CD14-positive monocyte (primary cell): ENCODE measurements at regions not wholly inside any gene's neighbourhood (a gene's known extent, or its start where the extent isn't known, plus 50 kb on each side); places are given as distances from the start of the nearest gene placed in this dataset.

Experiments
- DNase-seq, 3 donors: peaks; one replicate each; pipeline ENCODE4 v3.0.0-alpha.2; 2011 to 2022
- H2AFZ ChIP-seq: 2 replicates; pipeline ENCODE4 v1.6.0; 2012; ENCODE audit warnings: mild to moderate bottlenecking, low read depth, low read length, inconsistent platforms; ENCODE audit not compliant: insufficient read depth, poor library complexity, severe bottlenecking
- H3K27ac ChIP-seq, 2 donors: 1 replicate in 1 of 2; 2 replicates in 1 of 2; pipeline ENCODE4 v1.5.1; 2012 to 2013; ENCODE audit warnings: low read length in 2 of 2, control low read depth in 1 of 2, inconsistent platforms in 1 of 2, low read depth in 1 of 2, mild to moderate bottlenecking in 1 of 2
- H3K27me3 ChIP-seq, 2 donors: one replicate each; pipeline versions ENCODE4 v1.6.0 to v1.6.1; 2011 to 2013; ENCODE audit warnings: low read length in 2 of 2; ENCODE audit not compliant: control insufficient read depth in 2 of 2, insufficient read depth in 2 of 2
- H3K36me3 ChIP-seq, 2 donors: replicated peaks in 1 of 2; 1 replicate in 1 of 2; 2 replicates in 1 of 2; pipeline versions ENCODE4 v1.5.1 to v1.6.1; 2012 to 2013; ENCODE audit warnings: low read length in 2 of 2, control low read depth in 1 of 2, inconsistent platforms in 1 of 2, mild to moderate bottlenecking in 1 of 2; ENCODE audit not compliant: insufficient read depth in 2 of 2, control insufficient read depth in 1 of 2
- H3K4me1 ChIP-seq, 2 donors: 1 replicate in 1 of 2; 2 replicates in 1 of 2; pipeline versions ENCODE4 v1.5.1 to v1.6.1; 2012 to 2013; ENCODE audit warnings: low read length in 2 of 2, control low read depth in 1 of 2, inconsistent platforms in 1 of 2, mild to moderate bottlenecking in 1 of 2, moderate library complexity in 1 of 2; ENCODE audit not compliant: insufficient read depth in 2 of 2, control insufficient read depth in 1 of 2
- H3K4me2 ChIP-seq: replicated peaks from 2 replicates; pipeline ENCODE3; 2012; ENCODE audit warnings: low read length, moderate library complexity, mild to moderate bottlenecking; ENCODE audit not compliant: poor library complexity, severe bottlenecking; ENCODE audit errors: extremely low read depth
- H3K4me3 ChIP-seq, 3 experiments: fragments of 200-600 bp in 1 of 3; sonication (generic) in 1 of 3; replicated peaks in 1 of 3; 1 replicate in 2 of 3; 2 replicates in 1 of 3; pipeline ENCODE4 v1.5.1; 2011 to 2013; ENCODE audit warnings: low read length in 3 of 3, mild to moderate bottlenecking in 3 of 3, control low read depth in 2 of 3, low read depth in 2 of 3, inconsistent platforms in 1 of 3, moderate library complexity in 1 of 3
- H3K79me2 ChIP-seq: 2 replicates; pipeline ENCODE4 v1.6.0; 2012; ENCODE audit warnings: mild to moderate bottlenecking, control low read depth, inconsistent platforms, low read length, moderate library complexity; ENCODE audit not compliant: insufficient read depth
- H3K9ac ChIP-seq: 2 replicates; pipeline ENCODE4 v1.6.0; 2017; ENCODE audit warnings: low read length, mild to moderate bottlenecking; ENCODE audit not compliant: insufficient read depth, poor library complexity, severe bottlenecking
- H3K9me3 ChIP-seq, 2 donors: replicated peaks in 1 of 2; 1 replicate in 1 of 2; 2 replicates in 1 of 2; pipeline versions ENCODE4 v1.5.1 to v1.6.1; 2012 to 2013; ENCODE audit warnings: low read length in 2 of 2, control low read depth in 1 of 2; ENCODE audit not compliant: control insufficient read depth in 1 of 2, insufficient read depth in 1 of 2
- H4K20me1 ChIP-seq: 2 replicates; pipeline ENCODE4 v1.6.0; 2012; ENCODE audit warnings: mild to moderate bottlenecking, low read length, control low read depth, moderate library complexity; ENCODE audit not compliant: insufficient read depth
- H3K27ac Mint-ChIP-seq, 7 donors: one replicate each; pipeline ENCODE4 v1.8.0; 2020; ENCODE audit warnings: mild to moderate bottlenecking in 7 of 7, mixed read lengths in 7 of 7, moderate library complexity in 6 of 7, inconsistent platforms in 2 of 7
- H3K27me3 Mint-ChIP-seq, 3 donors: one replicate each; pipeline ENCODE4 v1.8.0; 2021 to 2022; ENCODE audit warnings: low read depth in 3 of 3, mild to moderate bottlenecking in 3 of 3, mixed read lengths in 3 of 3, moderate library complexity in 3 of 3, inconsistent platforms in 1 of 3
- H3K36me3 Mint-ChIP-seq, 2 donors: one replicate each; pipeline ENCODE4 v1.8.0; 2020; ENCODE audit warnings: mixed read lengths in 2 of 2, inconsistent platforms in 1 of 2, mild to moderate bottlenecking in 1 of 2
- H3K4me1 Mint-ChIP-seq: one replicate; pipeline ENCODE4 v1.8.0; 2020; ENCODE audit warnings: mild to moderate bottlenecking, mixed read lengths
- H3K4me3 Mint-ChIP-seq, 2 donors: one replicate each; pipeline ENCODE4 v1.8.0; 2020; ENCODE audit warnings: mild to moderate bottlenecking in 2 of 2, mixed read lengths in 2 of 2, moderate library complexity in 1 of 2
- H3K9me3 Mint-ChIP-seq, 7 donors: one replicate each; pipeline ENCODE4 v1.8.0; 2020 to 2022; ENCODE audit warnings: mixed read lengths in 7 of 7, mild to moderate bottlenecking in 6 of 7, moderate library complexity in 6 of 7, inconsistent platforms in 2 of 7
- CTCF ChIP-seq: fragments of 200-600 bp; IDR thresholded peaks from one replicate; pipeline ENCODE4 v1.8.0; 2022; ENCODE audit warnings: antibody characterized with exemption, mild to moderate bottlenecking
- WGBS: methylation state at CpG from one replicate; pipeline ENCODE4 v1.1.5; 2013; ENCODE audit warnings: missing lambda C conversion rate; ENCODE audit not compliant: insufficient coverage; 5-methylcytosine and 5-hydroxymethylcytosine counted together
- intact Hi-C, 2 donors: fragments of 100-400 bp; cut with micrococcal nuclease; formaldehyde crosslinking; loops; one replicate each; pipeline versions ENCODE4 v1.15.0 to v1.15.1; 2023

- intact Hi-C loops = no loop called here
- Histone ChIP-seq H4K20me1 (no peaks in the 10 kb centered on the region), H3K79me2 (no peaks in the 10 kb centered on the region), H3K9me3 (no peaks in the 10 kb centered on the region), H3K4me3 (no peak overlapping the region), H3K27ac (no peak overlapping the region), H3K36me3 (no peaks in the 10 kb centered on the region), H2AFZ (no peak overlapping the region), H3K27me3 (no peaks in the 10 kb centered on the region), H3K9ac (no peak overlapping the region), H3K4me1 (no peaks in the 10 kb centered on the region), H3K4me2 (no peak overlapping the region)
- DNase-seq = no peak
- Mint-ChIP-seq H3K4me3 (no peak overlapping the region), H3K27me3 (peaks cover 0 to 1% (median 0%) of the 10 kb centered on the region in 3 donors), H3K9me3 (peaks cover 0 to 8% (median 2%) of the 10 kb centered on the region in 7 donors), H3K4me1 (no peaks in the 10 kb centered on the region), H3K36me3 (no peaks in the 10 kb centered on the region), H3K27ac (no peak overlapping the region)
- WGBS = no CpG with 5 or more reads among the region's 1 CpG
- TF ChIP-seq CTCF = no peak
Observed at GRCh38 chr12:91706466-91706865, 439.2 kb downstream of the BTG1 start.

- Mint-ChIP-seq H3K27me3 (peaks cover 0 to 5% (median 0%) of the 10 kb centered on the region in 3 donors), H3K4me1 (no peaks in the 10 kb centered on the region), H3K27ac (no peak overlapping the region), H3K36me3 (no peaks in the 10 kb centered on the region), H3K9me3 (peaks cover 0 to 4% (median 0%) of the 10 kb centered on the region in 7 donors), H3K4me3 (no peak overlapping the region)
- no CpG with 5 or more reads among the region's 2 CpGs for WGBS
- DNase-seq = no peak
- no peak for TF ChIP-seq CTCF
- Histone ChIP-seq H3K79me2 (no peaks in the 10 kb centered on the region), H3K9ac (no peak overlapping the region), H3K4me2 (no peak overlapping the region), H4K20me1 (no peaks in the 10 kb centered on the region), H3K4me3 (no peak overlapping the region), H3K4me1 (no peaks in the 10 kb centered on the region), H3K9me3 (no peaks in the 10 kb centered on the region), H3K27me3 (no peaks in the 10 kb centered on the region), H2AFZ (no peak overlapping the region), H3K36me3 (no peaks in the 10 kb centered on the region), H3K27ac (no peak overlapping the region)
- intact Hi-C loops = no loop called here
Observed at GRCh38 chr12:91704446-91704845, 441.2 kb downstream of the BTG1 start.
